ENCODE measurements at regions not wholly inside any gene's neighbourhood (a gene's known extent, or its start where the extent isn't known, plus 50 kb on each side); places are given as distances from the start of the nearest gene placed in this dataset.

GRCh38 chr1:88571506-88571905, 112.6 kb upstream of the PKN2 start:
- intact Hi-C loops (cut with DNase I, micrococcal nuclease), result no loop called here
- no peaks in the 10 kb centered on the region for H3K36me3 ChIP-seq (ENCODE audit: insufficient read depth, low read length)
- H3K4me3 Mint-ChIP-seq, result no peak overlapping the region

GRCh38 chr1:88579598-88579997, 104.5 kb upstream of the PKN2 start:
- no peaks in the 10 kb centered on the region for H3K4me1 Mint-ChIP-seq (ENCODE audit: low read depth)
- CTCF ChIA-PET, result no interaction called here
- no peak for DNase-seq
- Histone ChIP-seq H3K27ac (ENCODE audit: low read depth in 1 of 2, low read length in 2 of 2) (no peak overlapping the region), H3K4me3 (ENCODE audit: low read length) (no peak overlapping the region), H3K9me3 (ENCODE audit: control insufficient read depth in 1 of 2, insufficient read depth in 1 of 2, low read length in 2 of 2) (no peaks in the 10 kb centered on the region), H3K4me1 (ENCODE audit: insufficient read depth, low read length) (no peaks in the 10 kb centered on the region), H3K36me3 (ENCODE audit: insufficient read depth, low read length) (no peaks in the 10 kb centered on the region), H3K27me3 (ENCODE audit: control insufficient read depth in 1 of 2, insufficient read depth in 2 of 2, low read length in 2 of 2) (peaks cover 0 to 3% of the 10 kb centered on the region in 2 experiments)
- peaks cover 69% of the 10 kb centered on the region for H3K27me3 Mint-ChIP-seq
- ATAC-seq (ENCODE audit: poor library complexity), result no peak
- H3K9me3 Mint-ChIP-seq, result no peaks in the 10 kb centered on the region
- no peak overlapping the region for H3K4me3 Mint-ChIP-seq
- no peaks in the 10 kb centered on the region for H3K36me3 Mint-ChIP-seq (ENCODE audit: low read depth)
- intact Hi-C loops (cut with DNase I, micrococcal nuclease), result no loop called here
- TF ChIP-seq CTCF (IDR thresholded peaks at IDR 0.05), result no peak
- POLR2A ChIA-PET, result no interaction called here
- H3K27ac Mint-ChIP-seq, result no peak overlapping the region

More at GRCh38 chr1:88571506-88571905, 112.6 kb upstream of the PKN2 start:
- H3K27ac Mint-ChIP-seq, result no peak overlapping the region
- H3K27ac ChIP-seq (ENCODE audit: low read depth in 1 of 2, low read length in 2 of 2), result no peak overlapping the region
- ATAC-seq (ENCODE audit: poor library complexity), result no peak
- no peak for DNase-seq
- no peaks in the 10 kb centered on the region for H3K4me1 Mint-ChIP-seq (ENCODE audit: low read depth)
- no peaks in the 10 kb centered on the region for H3K4me1 ChIP-seq (ENCODE audit: insufficient read depth, low read length)
- H3K27me3 Mint-ChIP-seq, result peaks cover 22% of the 10 kb centered on the region
- H3K36me3 Mint-ChIP-seq (ENCODE audit: low read depth), result no peaks in the 10 kb centered on the region
- H3K4me3 ChIP-seq (ENCODE audit: low read length), result no peak overlapping the region
- H3K27me3 ChIP-seq (ENCODE audit: control insufficient read depth in 1 of 2, insufficient read depth in 2 of 2, low read length in 2 of 2), result no peaks in the 10 kb centered on the region
- ChIA-PET POLR2A (no interaction called here), CTCF (no interaction called here)
- no peaks in the 10 kb centered on the region for H3K9me3 Mint-ChIP-seq
- TF ChIP-seq CTCF (IDR thresholded peaks at IDR 0.05), result no peak
- no peaks in the 10 kb centered on the region for H3K9me3 ChIP-seq (ENCODE audit: control insufficient read depth in 1 of 2, insufficient read depth in 1 of 2, low read length in 2 of 2)

GRCh38 chr1:88581703-88582102, 102.4 kb upstream of the PKN2 start:
- Mint-ChIP-seq H3K27me3 (peaks cover 70% of the 10 kb centered on the region), H3K27ac (no peak overlapping the region), H3K4me3 (no peak overlapping the region), H3K36me3 (ENCODE audit: low read depth) (no peaks in the 10 kb centered on the region), H3K4me1 (ENCODE audit: low read depth) (no peaks in the 10 kb centered on the region), H3K9me3 (no peaks in the 10 kb centered on the region)
- intact Hi-C loops (cut with DNase I, micrococcal nuclease), result no loop called here
- no peaks in the 10 kb centered on the region for H3K4me1 ChIP-seq (ENCODE audit: insufficient read depth, low read length)
- DNase-seq (no peak), ATAC-seq (ENCODE audit: poor library complexity) (no peak)
- CTCF ChIA-PET, result no interaction called here
- H3K4me3 ChIP-seq (ENCODE audit: low read length), result no peak overlapping the region
- POLR2A ChIA-PET, result no interaction called here
- peaks cover 0 to 3% of the 10 kb centered on the region in 2 experiments for H3K27me3 ChIP-seq (ENCODE audit: control insufficient read depth in 1 of 2, insufficient read depth in 2 of 2, low read length in 2 of 2)
- H3K9me3 ChIP-seq (ENCODE audit: control insufficient read depth in 1 of 2, insufficient read depth in 1 of 2, low read length in 2 of 2), result no peaks in the 10 kb centered on the region
- no peaks in the 10 kb centered on the region for H3K36me3 ChIP-seq (ENCODE audit: insufficient read depth, low read length)
- no peak overlapping the region for H3K27ac ChIP-seq (ENCODE audit: low read depth in 1 of 2, low read length in 2 of 2)
- TF ChIP-seq CTCF (IDR thresholded peaks at IDR 0.05), result no peak

Data from CD4-positive, alpha-beta T cell (primary cell).